ENCODE measurements at regions not wholly inside any gene's neighbourhood (a gene's known extent, or its start where the extent isn't known, plus 50 kb on each side); places are given as distances from the start of the nearest gene placed in this dataset.

DNA sequence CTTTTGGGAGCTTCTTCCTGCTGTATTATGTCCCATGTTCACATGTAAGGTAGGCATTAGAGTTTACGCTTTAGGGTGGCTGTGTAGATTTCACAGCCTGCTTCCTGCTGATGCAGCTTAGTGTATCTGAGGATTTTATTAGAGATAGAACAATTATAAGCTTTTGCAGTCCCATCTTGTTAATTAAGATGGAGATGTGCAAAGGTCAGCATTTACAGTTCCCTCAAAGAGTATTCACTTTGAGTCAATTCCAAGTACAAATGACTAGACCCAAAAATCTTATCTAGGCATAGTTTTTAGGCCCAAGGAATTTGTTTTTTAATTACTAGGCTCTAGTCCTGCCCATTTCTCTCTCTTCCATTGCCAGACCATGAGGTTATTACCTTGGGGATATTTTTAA is 239.9 kb upstream of the PHF14 start:
- TF ChIP-seq FOXM1 (IDR thresholded peaks at IDR 0.05; ENCODE audit: borderline replicate concordance, low read depth) (no peak), EP300 (IDR thresholded peaks at IDR 0.05; ENCODE audit: borderline replicate concordance) (no peak), RAD21 (IDR thresholded peaks at IDR 0.05; ENCODE audit: low read depth) (no peak), TEAD4 (IDR thresholded peaks at IDR 0.05) (no peak), EGR1 (IDR thresholded peaks at IDR 0.05) (no peak), NFIC (IDR thresholded peaks at IDR 0.05) (no peak), TAF1 (IDR thresholded peaks at IDR 0.05; ENCODE audit: low read depth) (no peak), YY1 (IDR thresholded peaks at IDR 0.05; ENCODE audit: low read depth) (no peak), ZBTB7A (IDR thresholded peaks at IDR 0.05; ENCODE audit: low read depth) (no peak), USF1 (IDR thresholded peaks at IDR 0.05) (no peak), REST (IDR thresholded peaks at IDR 0.05; ENCODE audit: low read depth) (no peak), TCF12 (IDR thresholded peaks at IDR 0.05; ENCODE audit: low read depth) (no peak), CREB1 (IDR thresholded peaks at IDR 0.05; ENCODE audit: low read depth) (no peak), CEBPB (IDR thresholded peaks at IDR 0.05) (no peak)
- TF ChIP-seq, protein P1, sequence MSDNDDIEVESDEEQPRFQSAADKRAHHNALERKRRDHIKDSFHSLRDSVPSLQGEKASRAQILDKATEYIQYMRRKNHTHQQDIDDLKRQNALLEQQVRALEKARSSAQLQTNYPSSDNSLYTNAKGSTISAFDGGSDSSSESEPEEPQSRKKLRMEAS (IDR thresholded peaks at IDR 0.05) = no peak

DNA sequence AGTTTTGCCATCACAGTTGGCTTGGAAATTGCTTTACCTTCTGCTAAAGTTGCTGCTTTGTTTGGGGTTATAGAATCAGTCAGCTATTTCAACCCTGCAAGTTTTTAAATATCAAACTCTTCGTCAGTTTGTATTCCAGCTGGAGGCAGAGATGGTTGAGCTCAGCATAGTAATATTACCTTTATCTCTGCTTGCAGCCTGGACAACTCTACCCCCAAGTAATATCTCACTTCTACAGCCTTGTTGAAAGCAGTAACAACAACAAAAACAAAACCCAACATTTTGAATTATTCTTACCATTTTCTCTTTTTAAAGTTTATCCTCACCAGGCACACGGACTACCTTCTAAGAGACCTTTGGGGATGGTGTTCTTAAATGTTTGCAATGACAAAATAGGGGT is 239.1 kb upstream of the PHF14 start:
- TF ChIP-seq TCF12 (IDR thresholded peaks at IDR 0.05; ENCODE audit: low read depth) = no peak
- TF ChIP-seq ZBTB7A (IDR thresholded peaks at IDR 0.05; ENCODE audit: low read depth) = no peak
- TF ChIP-seq FOXM1 (IDR thresholded peaks at IDR 0.05; ENCODE audit: borderline replicate concordance, low read depth) = no peak
- no peak for TF ChIP-seq TAF1 (IDR thresholded peaks at IDR 0.05; ENCODE audit: low read depth)
- no peak for TF ChIP-seq RAD21 (IDR thresholded peaks at IDR 0.05; ENCODE audit: low read depth)
- TF ChIP-seq USF1 (IDR thresholded peaks at IDR 0.05) = no peak
- no peak for TF ChIP-seq EP300 (IDR thresholded peaks at IDR 0.05; ENCODE audit: borderline replicate concordance)
- TF ChIP-seq, protein P1 (IDR thresholded peaks at IDR 0.05) = no peak
- no peak for TF ChIP-seq TEAD4 (IDR thresholded peaks at IDR 0.05)
- TF ChIP-seq NFIC (IDR thresholded peaks at IDR 0.05) = no peak

DNA sequence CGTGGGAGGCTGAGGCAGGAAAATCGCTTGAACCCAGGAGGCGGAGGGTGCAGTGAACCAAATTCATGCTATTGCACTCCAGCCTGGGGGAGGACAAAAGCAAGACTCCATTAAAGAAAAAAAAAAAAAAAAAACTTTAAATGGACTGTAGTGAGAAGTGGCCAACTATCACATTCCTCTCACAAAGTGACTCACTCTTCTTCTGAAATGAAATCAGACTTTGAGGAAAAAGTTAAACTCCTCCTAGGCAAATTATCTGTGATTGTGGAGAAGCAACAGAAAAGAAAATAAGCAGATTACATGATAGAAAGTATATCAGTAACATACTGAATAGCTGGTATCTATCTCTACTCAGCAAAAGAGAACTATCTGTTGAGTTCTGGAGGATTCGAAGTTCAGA is 234.3 kb upstream of the PHF14 start:
- TF ChIP-seq REST (IDR thresholded peaks at IDR 0.05; ENCODE audit: low read depth) = no peak
- no peak for TF ChIP-seq CEBPB (IDR thresholded peaks at IDR 0.05)
- TF ChIP-seq, protein P1 (IDR thresholded peaks at IDR 0.05) = no peak
- TF ChIP-seq RAD21 (IDR thresholded peaks at IDR 0.05; ENCODE audit: low read depth) = no peak
- no peak for TF ChIP-seq TCF12 (IDR thresholded peaks at IDR 0.05; ENCODE audit: low read depth)
- TF ChIP-seq ZBTB7A (IDR thresholded peaks at IDR 0.05; ENCODE audit: low read depth) = no peak
- TF ChIP-seq TAF1 (IDR thresholded peaks at IDR 0.05; ENCODE audit: low read depth) = no peak
- TF ChIP-seq EGR1 (IDR thresholded peaks at IDR 0.05) = no peak
- TF ChIP-seq EP300 (IDR thresholded peaks at IDR 0.05; ENCODE audit: borderline replicate concordance) = no peak
- TF ChIP-seq TEAD4 (IDR thresholded peaks at IDR 0.05) = no peak
- TF ChIP-seq FOXM1 (IDR thresholded peaks at IDR 0.05; ENCODE audit: borderline replicate concordance, low read depth) = no peak
- TF ChIP-seq USF1 (IDR thresholded peaks at IDR 0.05) = no peak
- no peak for TF ChIP-seq NFIC (IDR thresholded peaks at IDR 0.05)
- TF ChIP-seq YY1 (IDR thresholded peaks at IDR 0.05; ENCODE audit: low read depth) = no peak
- TF ChIP-seq CREB1 (IDR thresholded peaks at IDR 0.05; ENCODE audit: low read depth) = no peak

GRCh38 chr7:10740805-10741204 is 232.9 kb upstream of the PHF14 start:
- no peak for TF ChIP-seq RAD21 (IDR thresholded peaks at IDR 0.05; ENCODE audit: low read depth)
- TF ChIP-seq, protein P1 (IDR thresholded peaks at IDR 0.05) = no peak
- no peak for TF ChIP-seq TCF12 (IDR thresholded peaks at IDR 0.05; ENCODE audit: low read depth)
- TF ChIP-seq REST (IDR thresholded peaks at IDR 0.05; ENCODE audit: low read depth) = no peak
- TF ChIP-seq NFIC (IDR thresholded peaks at IDR 0.05) = no peak
- TF ChIP-seq ZBTB7A (IDR thresholded peaks at IDR 0.05; ENCODE audit: low read depth) = no peak
- TF ChIP-seq EGR1 (IDR thresholded peaks at IDR 0.05) = no peak
- no peak for TF ChIP-seq CEBPB (IDR thresholded peaks at IDR 0.05)
- TF ChIP-seq YY1 (IDR thresholded peaks at IDR 0.05; ENCODE audit: low read depth) = no peak
- no peak for TF ChIP-seq EP300 (IDR thresholded peaks at IDR 0.05; ENCODE audit: borderline replicate concordance)
- no peak for TF ChIP-seq FOXM1 (IDR thresholded peaks at IDR 0.05; ENCODE audit: borderline replicate concordance, low read depth)
- TF ChIP-seq CREB1 (IDR thresholded peaks at IDR 0.05; ENCODE audit: low read depth) = no peak
- no peak for TF ChIP-seq USF1 (IDR thresholded peaks at IDR 0.05)
- TF ChIP-seq TEAD4 (IDR thresholded peaks at IDR 0.05) = no peak
- no peak for TF ChIP-seq TAF1 (IDR thresholded peaks at IDR 0.05; ENCODE audit: low read depth)

Measured in Ishikawa (cell line).